ENCODE measurements at regions not wholly inside any gene's neighbourhood (a gene's known extent, or its start where the extent isn't known, plus 50 kb on each side); places are given as distances from the start of the nearest gene placed in this dataset.

GRCh38 chr5:136811551-136811950, 446.2 kb upstream of the TRPC7 start:
- no peak for DNase-seq (ENCODE audit: extremely low read depth in 1 of 2, low read depth in 1 of 2)

- DNase-seq (ENCODE audit: extremely low read depth in 1 of 2, low read depth in 1 of 2): no peak
These were observed 445.7 kb upstream of the TRPC7 start for GRCh38 chr5:136811086-136811485.

- no peak for DNase-seq (ENCODE audit: extremely low read depth in 1 of 2, low read depth in 1 of 2)
These were observed 445.0 kb upstream of the TRPC7 start for GRCh38 chr5:136810261-136810801.

- DNase-seq (ENCODE audit: extremely low read depth in 1 of 2, low read depth in 1 of 2): no peak
These were observed 444.0 kb upstream of the TRPC7 start for GRCh38 chr5:136809382-136809781.

- no peak for DNase-seq (ENCODE audit: extremely low read depth in 1 of 2, low read depth in 1 of 2)
These were observed 443.4 kb upstream of the TRPC7 start for GRCh38 chr5:136808756-136809155.

GRCh38 chr5:136805466-136805865, 440.1 kb upstream of the TRPC7 start:
- no peak for DNase-seq (ENCODE audit: extremely low read depth in 1 of 2, low read depth in 1 of 2)

GRCh38 chr5:136802383-136802782, 437.0 kb upstream of the TRPC7 start:
- no peak for DNase-seq (ENCODE audit: extremely low read depth in 1 of 2, low read depth in 1 of 2)

GRCh38 chr5:136799806-136800372, 434.5 kb upstream of the TRPC7 start:
- no peak for DNase-seq (ENCODE audit: extremely low read depth in 1 of 2, low read depth in 1 of 2)

GRCh38 chr5:136793300-136793699, 428.0 kb upstream of the TRPC7 start:
- no peak for DNase-seq (ENCODE audit: extremely low read depth in 1 of 2, low read depth in 1 of 2)

- DNase-seq (ENCODE audit: extremely low read depth in 1 of 2, low read depth in 1 of 2): no peak
These were observed 416.1 kb upstream of the TRPC7 start for GRCh38 chr5:136781464-136781863.

- DNase-seq (ENCODE audit: extremely low read depth in 1 of 2, low read depth in 1 of 2): no peak
These were observed 415.2 kb upstream of the TRPC7 start for GRCh38 chr5:136780518-136780917.

GRCh38 chr5:136776022-136776927, 410.9 kb upstream of the TRPC7 start:
- no peak for DNase-seq (ENCODE audit: extremely low read depth in 1 of 2, low read depth in 1 of 2)

- no peak for DNase-seq (ENCODE audit: extremely low read depth in 1 of 2, low read depth in 1 of 2)
These were observed 407.1 kb upstream of the TRPC7 start for GRCh38 chr5:136772491-136772890.

- peak in 1 of 2 donors; percentile 2 for DNase-seq (ENCODE audit: extremely low read depth in 1 of 2, low read depth in 1 of 2)
These were observed 404.7 kb upstream of the TRPC7 start for GRCh38 chr5:136769900-136770684.

- no peak for DNase-seq (ENCODE audit: extremely low read depth in 1 of 2, low read depth in 1 of 2)
These were observed 403.7 kb upstream of the TRPC7 start for GRCh38 chr5:136769093-136769492.

GRCh38 chr5:136768457-136768856, 403.1 kb upstream of the TRPC7 start:
- no peak for DNase-seq (ENCODE audit: extremely low read depth in 1 of 2, low read depth in 1 of 2)

- no peak for DNase-seq (ENCODE audit: extremely low read depth in 1 of 2, low read depth in 1 of 2)
These were observed 401.1 kb upstream of the TRPC7 start for GRCh38 chr5:136766456-136766855.

- DNase-seq (ENCODE audit: extremely low read depth in 1 of 2, low read depth in 1 of 2): no peak
These were observed 399.3 kb upstream of the TRPC7 start for GRCh38 chr5:136764601-136765000.

GRCh38 chr5:136763548-136763947, 398.2 kb upstream of the TRPC7 start:
- DNase-seq (ENCODE audit: extremely low read depth in 1 of 2, low read depth in 1 of 2): no peak

GRCh38 chr5:136754216-136754615, 388.9 kb upstream of the TRPC7 start:
- DNase-seq (ENCODE audit: extremely low read depth in 1 of 2, low read depth in 1 of 2): no peak

GRCh38 chr5:136750224-136750862, 385.0 kb upstream of the TRPC7 start:
- DNase-seq (ENCODE audit: extremely low read depth in 1 of 2, low read depth in 1 of 2): no peak
